K562 (cell line): ENCODE measurements at regions not wholly inside any gene's neighbourhood (a gene's known extent, or its start where the extent isn't known, plus 50 kb on each side); places are given as distances from the start of the nearest gene placed in this dataset.

Experiments used
- ATAC-seq: fragments of 200-7000 bp; cut with Tn5 transposase; 3 replicates; pipeline ENCODE4 v1.9.1; 2020; ENCODE audit warnings: moderate library complexity
- BruUV-seq: library from RNA; stranded (reverse); fragments of 400-500 nt; replicated peaks from 2 replicates; lab custom pipeline; 2021; lab: Mats Ljungman, UMichigan
- CTCF ChIA-PET: fragments of 300-600 bp; formaldehyde crosslinking; extraction: SDS; loops from one replicate; lab custom pipeline; 2021; ENCODE audit warnings: low intra/inter-chr PET ratio; lab: Yijun Ruan, JAX
- POLR2A ChIA-PET: fragments of 300-600, 350-650 bp; sonication (Branson Sonifier 250); formaldehyde crosslinking; extraction: SDS; loops from one replicate; lab custom pipeline; 2021; ENCODE audit warnings: antibody characterized with exemption, inconsistent platforms; lab: Yijun Ruan, JAX
- DNase-seq, 4 experiments: peaks; one replicate each; pipeline versions ENCODE4 v3.0.0 to v3.0.0-alpha.2; 2011 to 2018; ENCODE audit warnings: low spot score in 3 of 4, mixed read lengths in 3 of 4; ENCODE audit errors: extremely low read depth in 1 of 4
- FAIRE-seq: peaks from 2 replicates; lab custom pipeline; 2011; peaks lifted over from hg19 to GRCh38; lab: Jason Lieb, UNC
- H2AFZ ChIP-seq: 2 replicates; pipeline ENCODE4 v1.6.0; 2011; ENCODE audit warnings: low read depth, low read length, control low read depth, inconsistent platforms
- H3K27ac ChIP-seq: fragments of 200-600 bp; 3 replicates; pipeline ENCODE4 v1.8.0; 2011; ENCODE audit warnings: low read depth, mild to moderate bottlenecking, control low read depth, inconsistent platforms, low read length, moderate library complexity, mixed read lengths; ENCODE audit errors: extremely low read depth
- H3K27me3 ChIP-seq, 2 experiments: fragments of 300-600 bp in 1 of 2; 2 replicates in 1 of 2; 3 replicates in 1 of 2; pipeline versions ENCODE4 v1.6.0 to v1.8.0; 2011; ENCODE audit warnings: inconsistent platforms in 2 of 2, low read length in 2 of 2, mild to moderate bottlenecking in 1 of 2, mixed read lengths in 1 of 2, moderate library complexity in 1 of 2; ENCODE audit not compliant: control insufficient read depth in 2 of 2, insufficient read depth in 2 of 2
- H3K36me3 ChIP-seq: fragments of 300-600 bp; 3 replicates; pipeline ENCODE4 v1.8.0; 2011; ENCODE audit warnings: mild to moderate bottlenecking, low read length, inconsistent platforms; ENCODE audit not compliant: control insufficient read depth, insufficient read depth
- H3K4me1 ChIP-seq, 2 experiments: fragments of 200-600 bp in 1 of 2; replicated peaks in 1 of 2; 2 replicates in 1 of 2; 3 replicates in 1 of 2; pipeline versions ENCODE4 v1.5.1 to v1.8.0; 2011; ENCODE audit warnings: inconsistent platforms in 2 of 2, low read length in 2 of 2, mild to moderate bottlenecking in 1 of 2, mixed read lengths in 1 of 2, moderate library complexity in 1 of 2; ENCODE audit not compliant: control insufficient read depth in 2 of 2, insufficient read depth in 2 of 2
- H3K4me2 ChIP-seq: 2 replicates; pipeline ENCODE4 v1.6.1; 2011; ENCODE audit warnings: low read length, control low read depth, inconsistent platforms, mixed read lengths; ENCODE audit not compliant: insufficient read depth
- H3K4me3 ChIP-seq: fragments of 200-600 bp; sonication (generic), shearing (Covaris generic); 2 replicates; pipeline ENCODE4 v1.5.1; 2016; ENCODE audit warnings: control low read depth, inconsistent platforms
- H3K79me2 ChIP-seq: fragments of 200-600 bp; 3 replicates; pipeline ENCODE4 v1.8.0; 2011; ENCODE audit warnings: low read length, inconsistent platforms; ENCODE audit not compliant: control insufficient read depth, insufficient read depth
- H3K9ac ChIP-seq, 2 experiments: 2 replicates each; pipeline versions ENCODE4 v1.6.0 to v1.6.1; 2011; ENCODE audit warnings: low read depth in 2 of 2, low read length in 2 of 2, control low read depth in 1 of 2, inconsistent platforms in 1 of 2, mild to moderate bottlenecking in 1 of 2, mixed read lengths in 1 of 2; ENCODE audit not compliant: insufficient read depth in 1 of 2
- H3K9me1 ChIP-seq: one replicate; pipeline ENCODE4 v1.6.0; 2011; ENCODE audit warnings: inconsistent platforms, mild to moderate bottlenecking, low read length, moderate library complexity; ENCODE audit not compliant: control insufficient read depth, insufficient read depth
- H3K9me3 ChIP-seq: replicated peaks from 2 replicates; pipeline ENCODE4 v1.5.1; 2011; ENCODE audit warnings: low read depth, low read length, inconsistent platforms; ENCODE audit not compliant: control insufficient read depth, insufficient read depth
- H4K20me1 ChIP-seq: replicated peaks from 2 replicates; pipeline ENCODE4 v1.6.1; 2011; ENCODE audit warnings: low read length, inconsistent platforms, mixed read lengths; ENCODE audit not compliant: control insufficient read depth, insufficient read depth
- CC2D1A ChIP-seq: fragments of 450-650 bp; IDR thresholded peaks from 2 replicates; pipeline ENCODE4 v1.6.1; 2017; ENCODE audit warnings: mild to moderate bottlenecking
- DDX20 ChIP-seq: fragments of 450-650 bp; IDR thresholded peaks from 2 replicates; pipeline ENCODE4 v1.6.1; 2016; ENCODE audit warnings: missing genetic modification characterization, low read depth, mild to moderate bottlenecking, missing compliant biosample characterization, moderate library complexity
- KLF1 ChIP-seq: fragments of 450-650 bp; IDR thresholded peaks from 2 replicates; pipeline ENCODE4 v1.6.1; 2016; ENCODE audit warnings: missing genetic modification characterization, missing compliant biosample characterization
- NONO ChIP-seq, 2 experiments: fragments of 200-400 bp in 1 of 2; fragments of 450-650 bp in 1 of 2; formaldehyde crosslinking in 1 of 2; IDR thresholded peaks; 2 replicates each; pipeline ENCODE4 v1.6.1; 2017; ENCODE audit warnings: low read depth in 2 of 2, mild to moderate bottlenecking in 2 of 2, moderate library complexity in 2 of 2, low read length in 1 of 2
- NRF1 ChIP-seq, 2 experiments: fragments of 450-650 bp; IDR thresholded peaks in 1 of 2; conservative IDR thresholded peaks in 1 of 2; 2 replicates each; pipeline ENCODE4 v1.6.1; 2014; ENCODE audit warnings: mild to moderate bottlenecking in 2 of 2
- PHF20 ChIP-seq: fragments of 450-650 bp; IDR thresholded peaks from 2 replicates; pipeline ENCODE4 v1.6.1; 2018; ENCODE audit not compliant: partially characterized antibody
- SRSF9 ChIP-seq: fragments of 200-400 bp; formaldehyde crosslinking; IDR thresholded peaks from 2 replicates; pipeline ENCODE4 v1.6.1; 2017; ENCODE audit warnings: low read depth, low read length, borderline replicate concordance
- ZBTB7A ChIP-seq: IDR thresholded peaks from 2 replicates; pipeline ENCODE4 v1.6.1; 2011; ENCODE audit warnings: low read depth, mild to moderate bottlenecking, low read length, moderate library complexity, borderline replicate concordance; ENCODE audit not compliant: control insufficient read depth
- ZNF644 ChIP-seq: fragments of 200-800 bp; sonication (Bioruptor generic); IDR thresholded peaks from 2 replicates; pipeline ENCODE4 v1.6.1; 2016; ENCODE audit warnings: low read depth, missing genetic modification characterization, missing compliant biosample characterization
- WGBS: fragments of 100-300 bp; shearing (Covaris generic); methylation state at CpG from one replicate; pipeline ENCODE4 v1.1.6; 2016; ENCODE audit warnings: low coverage, mixed read lengths; ENCODE audit not compliant: insufficient coverage; ENCODE audit errors: missing lambda C conversion rate; 5-methylcytosine and 5-hydroxymethylcytosine counted together
- in situ Hi-C: fragments of 300-500 bp; cut with MboI; formaldehyde crosslinking; loops from 4 replicates; pipeline ENCODE4 v1.15.0; 2018; ENCODE audit warnings: inconsistent platforms, mixed read lengths
- intact Hi-C: fragments of 100-400 bp; cut with micrococcal nuclease; formaldehyde crosslinking; loops from 2 replicates; pipeline ENCODE4 v1.14.2; 2022
- TF ChIP-seq, protein P1 (sequence below): sonication (generic); formaldehyde crosslinking; IDR thresholded peaks from 2 replicates; pipeline ENCODE4 v1.8.0; 2022; ENCODE audit warnings: mild to moderate bottlenecking, missing genetic modification reagents
- TF ChIP-seq, protein P2 (sequence below): conservative IDR thresholded peaks from 2 replicates; pipeline ENCODE4 v1.6.1; 2011; ENCODE audit warnings: low read depth, mild to moderate bottlenecking, low read length; ENCODE audit not compliant: control insufficient read depth
- TF ChIP-seq, protein P3 (sequence below): IDR thresholded peaks from 2 replicates; pipeline ENCODE4 v1.6.1; 2011; ENCODE audit warnings: borderline replicate concordance, low read depth, mild to moderate bottlenecking, moderate library complexity, low read length; ENCODE audit not compliant: insufficient read depth, poor library complexity, severe bottlenecking

DNA sequence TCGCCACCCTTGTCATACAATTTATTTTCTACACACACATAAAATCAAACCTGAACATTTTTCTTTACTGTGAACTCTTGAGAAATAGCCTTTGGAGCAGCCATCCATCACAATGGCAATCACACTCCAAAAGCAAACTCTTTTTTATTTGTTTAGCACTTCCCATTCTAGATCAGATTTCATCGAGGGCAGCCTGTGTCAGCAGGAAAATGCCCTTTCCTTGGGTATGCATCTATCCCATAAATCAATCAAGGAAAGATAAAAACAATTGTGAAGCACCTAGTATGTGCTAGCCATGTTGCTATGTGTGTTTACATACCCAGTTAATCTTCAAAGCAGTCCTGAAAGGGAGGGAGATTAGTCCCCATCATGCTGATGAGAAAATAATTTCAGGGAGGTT is 484.1 kb upstream of the USP24 start (continued):
- TF ChIP-seq, protein P1, sequence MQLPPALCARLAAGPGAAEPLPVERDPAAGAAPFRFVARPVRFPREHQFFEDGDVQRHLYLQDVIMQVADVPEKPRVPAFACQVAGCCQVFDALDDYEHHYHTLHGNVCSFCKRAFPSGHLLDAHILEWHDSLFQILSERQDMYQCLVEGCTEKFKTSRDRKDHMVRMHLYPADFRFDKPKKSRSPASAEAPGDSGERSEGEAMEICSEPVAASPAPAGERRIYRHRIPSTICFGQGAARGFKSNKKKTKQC (CRISPR knock-in tag) = no peak

DNA sequence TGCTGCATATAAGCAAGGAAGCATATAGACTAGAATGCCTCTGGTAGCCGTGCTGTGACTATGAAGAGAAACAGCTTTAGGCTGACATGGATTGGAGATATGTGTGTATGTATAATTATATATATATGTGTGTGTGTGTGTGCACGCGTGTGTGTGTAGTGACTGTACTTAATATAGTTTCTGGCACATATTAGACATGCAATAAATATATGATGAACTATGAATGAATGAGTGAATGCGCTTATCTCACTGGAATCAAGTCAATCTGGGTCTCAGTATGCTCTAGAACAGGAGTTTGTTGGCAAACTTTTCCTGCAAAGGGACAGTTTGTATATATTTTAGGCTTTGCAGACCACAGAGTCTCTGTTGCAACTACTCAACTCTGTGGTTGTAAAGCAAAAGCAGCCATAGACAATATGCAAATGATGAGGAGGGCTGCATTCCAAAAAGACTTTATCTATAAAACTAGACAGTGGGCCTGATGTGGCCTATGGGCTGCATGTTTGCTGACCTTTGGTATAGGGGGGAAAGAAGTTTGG is 482.9 kb upstream of the USP24 start:
- in situ Hi-C loops = no loop called here
- 3% methylated on average over 4 of the region's 4 CpGs for WGBS

More for the DNA sequence above, 482.9 kb upstream of the USP24 start:
- POLR2A ChIA-PET = no interaction called here
- H3K79me2 ChIP-seq = no peaks in the 10 kb centered on the region
- FAIRE-seq (no peak), ATAC-seq (no peak)
- H3K27ac ChIP-seq = no peak overlapping the region
- no peaks in the 10 kb centered on the region for H3K9me3 ChIP-seq
- H2AFZ ChIP-seq = no peak overlapping the region
- H3K4me3 ChIP-seq = no peak overlapping the region
- intact Hi-C loops = no loop called here
- no peaks in the 10 kb centered on the region for H3K9me1 ChIP-seq
- no peaks in the 10 kb centered on the region for H4K20me1 ChIP-seq
- H3K27me3 ChIP-seq = no peaks in the 10 kb centered on the region
- H3K4me1 ChIP-seq = no peaks in the 10 kb centered on the region
- BruUV-seq = no TSS peak
- no peak overlapping the region for H3K4me2 ChIP-seq
- no peak for TF ChIP-seq KLF1 (tag)
- no peak for TF ChIP-seq NONO (IDR thresholded peaks at IDR 0.05; ENCODE audit: low read depth in 2 of 2, low read length in 1 of 2)
- TF ChIP-seq, protein P2, sequence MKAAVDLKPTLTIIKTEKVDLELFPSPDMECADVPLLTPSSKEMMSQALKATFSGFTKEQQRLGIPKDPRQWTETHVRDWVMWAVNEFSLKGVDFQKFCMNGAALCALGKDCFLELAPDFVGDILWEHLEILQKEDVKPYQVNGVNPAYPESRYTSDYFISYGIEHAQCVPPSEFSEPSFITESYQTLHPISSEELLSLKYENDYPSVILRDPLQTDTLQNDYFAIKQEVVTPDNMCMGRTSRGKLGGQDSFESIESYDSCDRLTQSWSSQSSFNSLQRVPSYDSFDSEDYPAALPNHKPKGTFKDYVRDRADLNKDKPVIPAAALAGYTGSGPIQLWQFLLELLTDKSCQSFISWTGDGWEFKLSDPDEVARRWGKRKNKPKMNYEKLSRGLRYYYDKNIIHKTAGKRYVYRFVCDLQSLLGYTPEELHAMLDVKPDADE = no peak
- no peak for TF ChIP-seq CC2D1A
- TF ChIP-seq SRSF9 = no peak
- no peak for TF ChIP-seq DDX20 (tag)
- no peak for TF ChIP-seq PHF20
- TF ChIP-seq ZBTB7A = no peak
- TF ChIP-seq NRF1 (conservative IDR thresholded peaks at IDR 0.05 in 1 of 2, IDR thresholded peaks at IDR 0.05 in 1 of 2) = no peak
- no peak for TF ChIP-seq ZNF644
- TF ChIP-seq, protein P3, sequence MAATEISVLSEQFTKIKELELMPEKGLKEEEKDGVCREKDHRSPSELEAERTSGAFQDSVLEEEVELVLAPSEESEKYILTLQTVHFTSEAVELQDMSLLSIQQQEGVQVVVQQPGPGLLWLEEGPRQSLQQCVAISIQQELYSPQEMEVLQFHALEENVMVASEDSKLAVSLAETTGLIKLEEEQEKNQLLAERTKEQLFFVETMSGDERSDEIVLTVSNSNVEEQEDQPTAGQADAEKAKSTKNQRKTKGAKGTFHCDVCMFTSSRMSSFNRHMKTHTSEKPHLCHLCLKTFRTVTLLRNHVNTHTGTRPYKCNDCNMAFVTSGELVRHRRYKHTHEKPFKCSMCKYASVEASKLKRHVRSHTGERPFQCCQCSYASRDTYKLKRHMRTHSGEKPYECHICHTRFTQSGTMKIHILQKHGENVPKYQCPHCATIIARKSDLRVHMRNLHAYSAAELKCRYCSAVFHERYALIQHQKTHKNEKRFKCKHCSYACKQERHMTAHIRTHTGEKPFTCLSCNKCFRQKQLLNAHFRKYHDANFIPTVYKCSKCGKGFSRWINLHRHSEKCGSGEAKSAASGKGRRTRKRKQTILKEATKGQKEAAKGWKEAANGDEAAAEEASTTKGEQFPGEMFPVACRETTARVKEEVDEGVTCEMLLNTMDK = no peak
- TF ChIP-seq, all 486 proteins: peak for 0
- Histone ChIP-seq H3K36me3 (no peaks in the 10 kb centered on the region), H3K9ac (no peak overlapping the region)
- CTCF ChIA-PET = no interaction called here
- DNase-seq = no peak
